Keratinocyte (primary cell): ENCODE measurements at regions not wholly inside any gene's neighbourhood (a gene's known extent, or its start where the extent isn't known, plus 50 kb on each side); places are given as distances from the start of the nearest gene placed in this dataset.

Source experiments
- CTCF ChIP-seq, 3 experiments: IDR thresholded peaks in 1 of 3; conservative IDR thresholded peaks in 1 of 3; optimal IDR thresholded peaks in 1 of 3; 2 replicates in 2 of 3; 3 replicates in 1 of 3; pipeline versions ENCODE3 to v1.5.1; 2011; ENCODE audit warnings: low read length in 3 of 3, mild to moderate bottlenecking in 3 of 3, moderate library complexity in 2 of 3, control low read depth in 1 of 3, inconsistent platforms in 1 of 3; ENCODE audit not compliant: insufficient read depth in 2 of 3; ENCODE audit errors: extremely low read depth in 1 of 3
- EZH2 ChIP-seq: IDR thresholded peaks from one replicate; pipeline ENCODE4 v1.6.1; 2012; ENCODE audit warnings: inconsistent platforms, mild to moderate bottlenecking, low read length, moderate library complexity

- TF ChIP-seq CTCF (optimal IDR thresholded peaks at IDR 0.05 in 1 of 3, IDR thresholded peaks at IDR 0.05 in 1 of 3, conservative IDR thresholded peaks at IDR 0.05 in 1 of 3; ENCODE audit: extremely low read depth in 1 of 3, insufficient read depth in 2 of 3, low read length in 3 of 3) (no peak), EZH2 (no peak)
These were observed 233.5 kb downstream of the PLPP3 start for GRCh38 chr1:56345831-56346230.
